Hepatocyte (in vitro differentiated cells): ENCODE measurements at regions not wholly inside any gene's neighbourhood (a gene's known extent, or its start where the extent isn't known, plus 50 kb on each side); places are given as distances from the start of the nearest gene placed in this dataset.

Experiments used
- CTCF ChIP-seq: fragments of 200-600 bp; sonication (generic); IDR thresholded peaks from 2 replicates; pipeline ENCODE4 v1.5.1; 2016; ENCODE audit warnings: antibody characterized with exemption, mild to moderate bottlenecking; ENCODE audit not compliant: poor library complexity
- EZH2 ChIP-seq: fragments of 200-600 bp; sonication (generic); IDR thresholded peaks from 2 replicates; pipeline ENCODE4 v1.6.1; 2016; ENCODE audit warnings: antibody characterized with exemption, mild to moderate bottlenecking, borderline replicate concordance
- EZH2phosphoT487 ChIP-seq: fragments of 200-600 bp; sonication (generic); IDR thresholded peaks from one replicate; pipeline ENCODE4 v1.6.1; 2018; ENCODE audit warnings: antibody characterized with exemption, mild to moderate bottlenecking, low read depth, moderate library complexity; ENCODE audit not compliant: unreplicated experiment, severe bottlenecking

- TF ChIP-seq CTCF, result no peak
- TF ChIP-seq EZH2, result no peak
- no peak for TF ChIP-seq EZH2phosphoT487
Observed at GRCh38 chr6:78365473-78365872, 501.9 kb upstream of the IRAK1BP1 start.
